Uterus (tissue), 2 donors: ENCODE measurements at regions not wholly inside any gene's neighbourhood (a gene's known extent, or its start where the extent isn't known, plus 50 kb on each side); places are given as distances from the start of the nearest gene placed in this dataset.

ENCODE experiments used
- POLR2A ChIP-seq, 2 donors: fragments of 450-650 bp; IDR thresholded peaks; one replicate each; pipeline ENCODE4 v1.6.1; 2016; ENCODE audit warnings: antibody characterized with exemption in 2 of 2, mild to moderate bottlenecking in 1 of 2, moderate library complexity in 1 of 2
- TF ChIP-seq, protein P1 (sequence below), 4 experiments: fragments of 200-600 bp in 2 of 4; fragments of 450-650 bp in 2 of 4; sonication (generic) in 2 of 4; IDR thresholded peaks; one replicate each; pipeline ENCODE4 v1.5.1; 2016 to 2019; ENCODE audit warnings: antibody characterized with exemption in 4 of 4, mild to moderate bottlenecking in 2 of 4, moderate library complexity in 1 of 4

DNA sequence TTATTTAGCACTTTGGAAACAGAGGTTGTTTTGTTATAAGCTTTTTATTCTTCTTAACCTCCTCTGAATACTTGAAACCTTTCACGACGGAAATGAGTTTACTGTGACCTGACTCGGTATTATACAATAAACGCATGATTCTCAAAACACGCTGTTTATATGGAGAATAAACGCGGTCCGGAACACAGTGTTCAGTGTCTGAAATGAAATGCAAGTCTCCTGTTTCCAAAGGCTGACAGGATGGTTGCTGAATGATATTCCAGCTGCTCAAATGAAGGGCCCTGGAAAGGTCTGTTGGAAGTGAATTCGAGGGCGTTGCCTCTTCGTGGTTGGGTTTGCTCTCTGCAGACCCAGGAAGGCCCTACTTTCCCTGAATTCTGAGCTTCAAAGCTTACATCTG is 83.4 kb downstream of the RSPH3 start:
- TF ChIP-seq, protein P1, sequence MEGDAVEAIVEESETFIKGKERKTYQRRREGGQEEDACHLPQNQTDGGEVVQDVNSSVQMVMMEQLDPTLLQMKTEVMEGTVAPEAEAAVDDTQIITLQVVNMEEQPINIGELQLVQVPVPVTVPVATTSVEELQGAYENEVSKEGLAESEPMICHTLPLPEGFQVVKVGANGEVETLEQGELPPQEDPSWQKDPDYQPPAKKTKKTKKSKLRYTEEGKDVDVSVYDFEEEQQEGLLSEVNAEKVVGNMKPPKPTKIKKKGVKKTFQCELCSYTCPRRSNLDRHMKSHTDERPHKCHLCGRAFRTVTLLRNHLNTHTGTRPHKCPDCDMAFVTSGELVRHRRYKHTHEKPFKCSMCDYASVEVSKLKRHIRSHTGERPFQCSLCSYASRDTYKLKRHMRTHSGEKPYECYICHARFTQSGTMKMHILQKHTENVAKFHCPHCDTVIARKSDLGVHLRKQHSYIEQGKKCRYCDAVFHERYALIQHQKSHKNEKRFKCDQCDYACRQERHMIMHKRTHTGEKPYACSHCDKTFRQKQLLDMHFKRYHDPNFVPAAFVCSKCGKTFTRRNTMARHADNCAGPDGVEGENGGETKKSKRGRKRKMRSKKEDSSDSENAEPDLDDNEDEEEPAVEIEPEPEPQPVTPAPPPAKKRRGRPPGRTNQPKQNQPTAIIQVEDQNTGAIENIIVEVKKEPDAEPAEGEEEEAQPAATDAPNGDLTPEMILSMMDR (IDR thresholded peaks at IDR 0.05): no peak
- TF ChIP-seq POLR2A (IDR thresholded peaks at IDR 0.05): no peak
